ENCODE measurements at regions not wholly inside any gene's neighbourhood (a gene's known extent, or its start where the extent isn't known, plus 50 kb on each side); places are given as distances from the start of the nearest gene placed in this dataset.

GRCh38 chr1:209072481-209072880, 511.0 kb upstream of the CAMK1G start:
- TF ChIP-seq CTCF (conservative IDR thresholded peaks at IDR 0.05 in 1 of 2, IDR thresholded peaks at IDR 0.05 in 1 of 2; ENCODE audit: extremely low read depth in 1 of 2, insufficient read depth in 1 of 2, low read depth in 1 of 2, low read length in 2 of 2) (no peak), EZH2 (IDR thresholded peaks at IDR 0.05; ENCODE audit: borderline replicate concordance, low read length) (no peak)
